Left hindlimb (tissue), 1 donor: ENCODE measurements at regions not wholly inside any gene's neighbourhood (a gene's known extent, or its start where the extent isn't known, plus 50 kb on each side); places are given as distances from the start of the nearest gene placed in this dataset.

Source experiments
- DNase-seq: peaks from one replicate; pipeline ENCODE4 v3.0.0-alpha.2; 2018

- DNase-seq: no peak
Measured at GRCh38 chr14:97311411-97311810, 514.2 kb downstream of the VRK1 start.

GRCh38 chr14:97312910-97313309, 515.7 kb downstream of the VRK1 start:
- no peak for DNase-seq

- no peak for DNase-seq
Measured at GRCh38 chr14:97315790-97316189, 518.6 kb downstream of the VRK1 start.

- DNase-seq: no peak
Measured at GRCh38 chr14:97318380-97318779, 521.2 kb downstream of the VRK1 start.

GRCh38 chr14:97319691-97320090, 522.5 kb downstream of the VRK1 start:
- no peak for DNase-seq

- DNase-seq: no peak
Measured at GRCh38 chr14:97328743-97329142, 531.6 kb downstream of the VRK1 start.

- DNase-seq: no peak
Measured at GRCh38 chr14:97329701-97330100, 532.5 kb downstream of the VRK1 start.

GRCh38 chr14:97331058-97331457, 533.9 kb downstream of the VRK1 start:
- DNase-seq: no peak

GRCh38 chr14:97331526-97331925, 534.3 kb downstream of the VRK1 start:
- DNase-seq: no peak

GRCh38 chr14:97336179-97336578, 539.0 kb downstream of the VRK1 start:
- no peak for DNase-seq

- no peak for DNase-seq
Measured at GRCh38 chr14:97336816-97337215, 539.6 kb downstream of the VRK1 start.

GRCh38 chr14:97337267-97337666, 540.1 kb downstream of the VRK1 start:
- DNase-seq: no peak

GRCh38 chr14:97337670-97338069, 540.5 kb downstream of the VRK1 start:
- no peak for DNase-seq

GRCh38 chr14:97344666-97345065, 547.5 kb downstream of the VRK1 start:
- DNase-seq: no peak

- DNase-seq: no peak
Measured at GRCh38 chr14:97346675-97347074, 549.5 kb downstream of the VRK1 start.

- DNase-seq: no peak
Measured at GRCh38 chr14:97349463-97349862, 552.3 kb downstream of the VRK1 start.

- DNase-seq: no peak
Measured at GRCh38 chr14:97349946-97350345, 552.8 kb downstream of the VRK1 start.

- DNase-seq: no peak
Measured at GRCh38 chr14:97350415-97350814, 553.2 kb downstream of the VRK1 start.

GRCh38 chr14:97350894-97351731, 553.9 kb downstream of the VRK1 start:
- DNase-seq: no peak

GRCh38 chr14:97353102-97353501, 555.9 kb downstream of the VRK1 start:
- no peak for DNase-seq

GRCh38 chr14:97354119-97354722, 557.0 kb downstream of the VRK1 start:
- DNase-seq: no peak

- no peak for DNase-seq
Measured at GRCh38 chr14:97359341-97359740, 562.2 kb downstream of the VRK1 start.

GRCh38 chr14:97361181-97361580, 564.0 kb downstream of the VRK1 start:
- no peak for DNase-seq

GRCh38 chr14:97361958-97362357, 564.8 kb downstream of the VRK1 start:
- DNase-seq: no peak

GRCh38 chr14:97366400-97366799, 569.2 kb downstream of the VRK1 start:
- DNase-seq: no peak
